BE2C (cell line): ENCODE measurements at regions not wholly inside any gene's neighbourhood (a gene's known extent, or its start where the extent isn't known, plus 50 kb on each side); places are given as distances from the start of the nearest gene placed in this dataset.

ENCODE experiments used
- DNase-seq: peaks from one replicate; pipeline ENCODE4 v3.0.0-alpha.2; 2020
- H3K27me3 ChIP-seq: fragments of 250-450 bp; sonication (Bioruptor Pico); 2 replicates; pipeline ENCODE4 v1.5.1; 2020; ENCODE audit warnings: mild to moderate bottlenecking
- H3K36me3 ChIP-seq: fragments of 250-450 bp; sonication (Bioruptor Pico); 2 replicates; pipeline ENCODE4 v1.5.1; 2020; ENCODE audit warnings: mild to moderate bottlenecking
- H3K4me1 ChIP-seq: fragments of 250-450 bp; sonication (Bioruptor Pico); 2 replicates; pipeline ENCODE4 v1.5.1; 2020
- H3K4me3 ChIP-seq: 2 replicates; pipeline ENCODE4 v1.5.1; 2011; ENCODE audit warnings: low read depth, low read length
- H3K9me3 ChIP-seq: fragments of 250-450 bp; sonication (Bioruptor Pico); 2 replicates; pipeline ENCODE4 v1.5.1; 2020
- CTCF ChIP-seq: IDR thresholded peaks from 2 replicates; pipeline ENCODE4 v1.5.1; 2012; ENCODE audit warnings: mild to moderate bottlenecking, low read depth, low read length

- no peaks in the 10 kb centered on the region for H3K4me1 ChIP-seq
- H3K36me3 ChIP-seq = no peaks in the 10 kb centered on the region
- H3K27me3 ChIP-seq = no peaks in the 10 kb centered on the region
- H3K9me3 ChIP-seq = no peaks in the 10 kb centered on the region
- H3K4me3 ChIP-seq = no peak overlapping the region
- DNase-seq = no peak
- no peak for TF ChIP-seq CTCF
Observed at GRCh38 chr6:14903176-14904038, 342.5 kb upstream of the JARID2 start.

GRCh38 chr6:14905201-14905600 is 340.7 kb upstream of the JARID2 start:
- Histone ChIP-seq H3K9me3 (no peaks in the 10 kb centered on the region), H3K4me3 (no peak overlapping the region), H3K27me3 (no peaks in the 10 kb centered on the region), H3K36me3 (no peaks in the 10 kb centered on the region), H3K4me1 (no peaks in the 10 kb centered on the region)
- TF ChIP-seq CTCF = no peak
- no peak for DNase-seq

- Histone ChIP-seq H3K4me1 (no peaks in the 10 kb centered on the region), H3K36me3 (no peaks in the 10 kb centered on the region), H3K9me3 (no peaks in the 10 kb centered on the region), H3K27me3 (no peaks in the 10 kb centered on the region), H3K4me3 (no peak overlapping the region)
- DNase-seq = no peak
- no peak for TF ChIP-seq CTCF
Observed at GRCh38 chr6:14906621-14907020, 339.2 kb upstream of the JARID2 start.

- no peak for TF ChIP-seq CTCF
- no peak for DNase-seq
- Histone ChIP-seq H3K4me3 (no peak overlapping the region), H3K4me1 (no peaks in the 10 kb centered on the region), H3K9me3 (no peaks in the 10 kb centered on the region), H3K36me3 (no peaks in the 10 kb centered on the region), H3K27me3 (no peaks in the 10 kb centered on the region)
Observed at GRCh38 chr6:14910692-14911547, 334.9 kb upstream of the JARID2 start.

GRCh38 chr6:14912226-14912625 is 333.6 kb upstream of the JARID2 start:
- no peaks in the 10 kb centered on the region for H3K27me3 ChIP-seq
- no peak for DNase-seq
- no peak for TF ChIP-seq CTCF
- no peaks in the 10 kb centered on the region for H3K4me1 ChIP-seq
- no peaks in the 10 kb centered on the region for H3K9me3 ChIP-seq
- no peaks in the 10 kb centered on the region for H3K36me3 ChIP-seq
- H3K4me3 ChIP-seq = no peak overlapping the region

GRCh38 chr6:14912706-14913105 is 333.2 kb upstream of the JARID2 start:
- Histone ChIP-seq H3K9me3 (no peaks in the 10 kb centered on the region), H3K36me3 (no peaks in the 10 kb centered on the region), H3K4me3 (no peak overlapping the region), H3K27me3 (no peaks in the 10 kb centered on the region), H3K4me1 (no peaks in the 10 kb centered on the region)
- no peak for TF ChIP-seq CTCF
- DNase-seq = no peak
